HG03159 (cell line): ENCODE measurements at regions not wholly inside any gene's neighbourhood (a gene's known extent, or its start where the extent isn't known, plus 50 kb on each side); places are given as distances from the start of the nearest gene placed in this dataset.

Experiments used
- ATAC-seq: cut with Tn5 transposase; IDR thresholded peaks from one replicate; pipeline ENCODE4 v1.9.1; 2021; ENCODE audit warnings: mild to moderate bottlenecking, moderate library complexity; ENCODE audit not compliant: unreplicated experiment

GRCh38 chr4:17124767-17125166, 226.3 kb upstream of the LDB2 start:
- ATAC-seq: no peak

GRCh38 chr4:17120761-17121160, 222.3 kb upstream of the LDB2 start:
- ATAC-seq: no peak

- no peak for ATAC-seq
Observed at GRCh38 chr4:17117746-17118145, 219.3 kb upstream of the LDB2 start.

GRCh38 chr4:17115583-17115982, 217.1 kb upstream of the LDB2 start:
- no peak for ATAC-seq

- no peak for ATAC-seq
Observed at GRCh38 chr4:17112292-17112659, 213.8 kb upstream of the LDB2 start.

- no peak for ATAC-seq
Observed at GRCh38 chr4:17109126-17109525, 210.7 kb upstream of the LDB2 start.

- ATAC-seq: no peak
Observed at GRCh38 chr4:17103231-17103630, 204.8 kb upstream of the LDB2 start.

GRCh38 chr4:17098996-17099395, 200.6 kb upstream of the LDB2 start:
- no peak for ATAC-seq

GRCh38 chr4:17098401-17098800, 200.0 kb upstream of the LDB2 start:
- no peak for ATAC-seq

- ATAC-seq: no peak
Observed at GRCh38 chr4:17097362-17097761, 198.9 kb upstream of the LDB2 start.

GRCh38 chr4:17096692-17097091, 198.2 kb upstream of the LDB2 start:
- no peak for ATAC-seq

- no peak for ATAC-seq
Observed at GRCh38 chr4:17095771-17096170, 197.3 kb upstream of the LDB2 start.

- ATAC-seq: no peak
Observed at GRCh38 chr4:17094876-17095210, 196.4 kb upstream of the LDB2 start.

GRCh38 chr4:17094159-17094875, 195.9 kb upstream of the LDB2 start:
- no peak for ATAC-seq

GRCh38 chr4:17093481-17093880, 195.0 kb upstream of the LDB2 start:
- no peak for ATAC-seq

- ATAC-seq: peak; percentile 91
Observed at GRCh38 chr4:17092736-17093437, 194.4 kb upstream of the LDB2 start.

GRCh38 chr4:17091104-17091503, 192.7 kb upstream of the LDB2 start:
- ATAC-seq: no peak

GRCh38 chr4:17090063-17090462, 191.6 kb upstream of the LDB2 start:
- no peak for ATAC-seq

GRCh38 chr4:17085416-17085815, 187.0 kb upstream of the LDB2 start:
- ATAC-seq: no peak

- ATAC-seq: no peak
Observed at GRCh38 chr4:17082186-17082585, 183.7 kb upstream of the LDB2 start.

GRCh38 chr4:17081179-17081578, 182.7 kb upstream of the LDB2 start:
- ATAC-seq: no peak

GRCh38 chr4:17077105-17077504, 178.7 kb upstream of the LDB2 start:
- no peak for ATAC-seq

- no peak for ATAC-seq
Observed at GRCh38 chr4:17072483-17072882, 174.0 kb upstream of the LDB2 start.
